WTC11 (cell line): ENCODE measurements at regions not wholly inside any gene's neighbourhood (a gene's known extent, or its start where the extent isn't known, plus 50 kb on each side); places are given as distances from the start of the nearest gene placed in this dataset.

Experiments
- ATAC-seq: fragments of 200-7000 bp; cut with Tn5 transposase; 2 replicates; pipeline ENCODE4 v1.10.0; 2021; ENCODE audit warnings: mild to moderate bottlenecking, moderate library complexity
- CTCF ChIA-PET: fragments of 300-600 bp; sonication (Branson Sonifier 250); formaldehyde crosslinking; loops from one replicate; lab custom pipeline; 2021; ENCODE audit warnings: antibody characterized with exemption; lab: Charles Lee
- POLR2A ChIA-PET: fragments of 350-600 bp; sonication (Branson Sonifier 250); formaldehyde crosslinking; loops from one replicate; lab custom pipeline; 2021; ENCODE audit warnings: antibody characterized with exemption; lab: Charles Lee
- DNase-seq: peaks from one replicate; pipeline ENCODE4 v3.0.0; 2021; ENCODE audit warnings: low spot score
- H3K27ac Mint-ChIP-seq: 2 replicates; pipeline ENCODE4 v1.8.0; 2021; ENCODE audit warnings: mixed read lengths
- H3K27me3 Mint-ChIP-seq: 2 replicates; pipeline ENCODE4 v1.8.0; 2021; ENCODE audit warnings: low read depth, mild to moderate bottlenecking, moderate library complexity, mixed read lengths
- H3K36me3 Mint-ChIP-seq: 2 replicates; pipeline ENCODE4 v1.8.0; 2021; ENCODE audit warnings: mixed read lengths
- H3K4me1 Mint-ChIP-seq: 2 replicates; pipeline ENCODE4 v1.8.0; 2022; ENCODE audit warnings: mixed read lengths
- H3K4me3 Mint-ChIP-seq: 2 replicates; pipeline ENCODE4 v1.8.0; 2021; ENCODE audit warnings: mild to moderate bottlenecking, moderate library complexity, mixed read lengths
- H3K9me3 Mint-ChIP-seq: 2 replicates; pipeline ENCODE4 v1.8.0; 2021; ENCODE audit warnings: mixed read lengths
- AFF4 ChIP-seq: sonication (generic); formaldehyde crosslinking; IDR thresholded peaks from 2 replicates; pipeline ENCODE4 v1.8.1; 2023; ENCODE audit warnings: mild to moderate bottlenecking, missing genetic modification reagents, borderline replicate concordance
- ATF3 ChIP-seq: sonication (generic); formaldehyde crosslinking; conservative IDR thresholded peaks from 2 replicates; pipeline ENCODE4 v1.8.1; 2022; ENCODE audit warnings: mild to moderate bottlenecking, missing genetic modification reagents
- ATF6 ChIP-seq: sonication (generic); formaldehyde crosslinking; IDR thresholded peaks from 2 replicates; pipeline ENCODE4 v1.8.1; 2023; ENCODE audit warnings: mild to moderate bottlenecking, missing genetic modification reagents
- CBFB ChIP-seq: sonication (generic); formaldehyde crosslinking; IDR thresholded peaks from 2 replicates; pipeline ENCODE4 v1.8.1; 2022; ENCODE audit warnings: mild to moderate bottlenecking, low read depth, missing genetic modification reagents
- CTCF ChIP-seq: fragments of 200-600 bp; IDR thresholded peaks from 2 replicates; pipeline ENCODE4 v1.8.0; 2022; ENCODE audit warnings: antibody characterized with exemption
- EMX1 ChIP-seq: fragments of 250-450 bp; sonication (Bioruptor Pico); IDR thresholded peaks from 2 replicates; pipeline ENCODE4 v1.8.0; 2021; ENCODE audit warnings: mild to moderate bottlenecking
- ESRRA ChIP-seq: sonication (generic); formaldehyde crosslinking; IDR thresholded peaks from 2 replicates; pipeline ENCODE4 v1.8.1; 2022; ENCODE audit warnings: mild to moderate bottlenecking, missing genetic modification reagents, borderline replicate concordance
- ETV6 ChIP-seq: sonication (generic); formaldehyde crosslinking; IDR thresholded peaks from 2 replicates; pipeline ENCODE4 v1.8.1; 2022; ENCODE audit warnings: mild to moderate bottlenecking, missing genetic modification reagents
- KAT7 ChIP-seq: sonication (generic); formaldehyde crosslinking; IDR thresholded peaks from 2 replicates; pipeline ENCODE4 v1.8.1; 2023; ENCODE audit warnings: missing genetic modification reagents, mild to moderate bottlenecking, borderline replicate concordance
- MAX ChIP-seq: sonication (generic); formaldehyde crosslinking; IDR thresholded peaks from 2 replicates; pipeline ENCODE4 v1.8.0; 2022; ENCODE audit warnings: mild to moderate bottlenecking, missing genetic modification reagents
- PRRX2 ChIP-seq: fragments of 250-450 bp; sonication (Bioruptor Pico); IDR thresholded peaks from 2 replicates; pipeline ENCODE4 v1.8.0; 2021; ENCODE audit warnings: mild to moderate bottlenecking
- STAT6 ChIP-seq: sonication (generic); formaldehyde crosslinking; conservative IDR thresholded peaks from 2 replicates; pipeline ENCODE4 v1.8.1; 2023; ENCODE audit warnings: mild to moderate bottlenecking, low read depth, missing genetic modification reagents, moderate library complexity
- TCF7 ChIP-seq: sonication (generic); formaldehyde crosslinking; IDR thresholded peaks from 2 replicates; pipeline ENCODE4 v1.8.0; 2022; ENCODE audit warnings: mild to moderate bottlenecking, low read depth, missing genetic modification reagents, moderate library complexity
- USF2 ChIP-seq: sonication (generic); formaldehyde crosslinking; IDR thresholded peaks from 2 replicates; pipeline ENCODE4 v1.8.1; 2023; ENCODE audit warnings: mild to moderate bottlenecking, missing genetic modification reagents, moderate library complexity
- ZBTB21 ChIP-seq: sonication (generic); formaldehyde crosslinking; IDR thresholded peaks from 2 replicates; pipeline ENCODE4 v1.8.1; 2023; ENCODE audit warnings: mild to moderate bottlenecking, missing genetic modification reagents, borderline replicate concordance
- ZNF138 ChIP-seq: sonication (generic); formaldehyde crosslinking; conservative IDR thresholded peaks from 2 replicates; pipeline ENCODE4 v1.8.1; 2022; ENCODE audit warnings: mild to moderate bottlenecking, moderate library complexity, missing genetic modification reagents
- ZNF232 ChIP-seq: sonication (generic); formaldehyde crosslinking; IDR thresholded peaks from 2 replicates; pipeline ENCODE4 v1.8.0; 2022; ENCODE audit warnings: mild to moderate bottlenecking, missing genetic modification reagents
- ZNF416 ChIP-seq: fragments of 250-450 bp; sonication (Bioruptor Pico); IDR thresholded peaks from 2 replicates; pipeline ENCODE4 v1.9.0; 2021; ENCODE audit warnings: mild to moderate bottlenecking, inconsistent platforms
- ZNF512 ChIP-seq: sonication (generic); formaldehyde crosslinking; IDR thresholded peaks from 2 replicates; pipeline ENCODE4 v1.8.1; 2022; ENCODE audit warnings: missing genetic modification reagents, borderline replicate concordance

GRCh38 chr5:43804041-43804440, 201.1 kb downstream of the NNT start:
- no peak overlapping the region for H3K27ac Mint-ChIP-seq
- no peaks in the 10 kb centered on the region for H3K27me3 Mint-ChIP-seq
- CTCF ChIA-PET, result no interaction called here
- peaks cover 6% of the 10 kb centered on the region for H3K36me3 Mint-ChIP-seq
- TF ChIP-seq ATF6 (no peak), MAX (CRISPR knock-in tag) (no peak), ZNF138 (CRISPR knock-in tag) (no peak), ATF3 (CRISPR knock-in tag) (no peak), EMX1 (CRISPR knock-in tag) (no peak), AFF4 (no peak), TCF7 (CRISPR knock-in tag) (no peak), STAT6 (CRISPR knock-in tag) (no peak), ESRRA (no peak), ZNF232 (CRISPR knock-in tag) (no peak), ZNF416 (CRISPR knock-in tag) (no peak), KAT7 (no peak), ZBTB21 (no peak), PRRX2 (CRISPR knock-in tag) (no peak), ETV6 (CRISPR knock-in tag) (no peak), CBFB (no peak), ZNF512 (CRISPR knock-in tag) (no peak), USF2 (no peak), CTCF (no peak)
- no peaks in the 10 kb centered on the region; the same call in 1 of the 2 replicates for H3K4me1 Mint-ChIP-seq
- POLR2A ChIA-PET, result no interaction called here
- H3K9me3 Mint-ChIP-seq, result peaks cover 9% of the 10 kb centered on the region
- H3K4me3 Mint-ChIP-seq, result no peak overlapping the region
- no peak for ATAC-seq
- no peak for DNase-seq
